Amniotic stem cell (primary cell): ENCODE measurements at regions not wholly inside any gene's neighbourhood (a gene's known extent, or its start where the extent isn't known, plus 50 kb on each side); places are given as distances from the start of the nearest gene placed in this dataset.

Source experiments
- DNase-seq: peaks from one replicate; lab custom pipeline; 2025; lab: John Stamatoyannopoulos, UW

GRCh38 chr3:174403831-174404230, 455.3 kb upstream of the NAALADL2 start:
- DNase-seq: no peak

- DNase-seq: no peak
Measured at GRCh38 chr3:174408310-174408709, 450.8 kb upstream of the NAALADL2 start.

- no peak for DNase-seq
Measured at GRCh38 chr3:174409086-174409743, 449.9 kb upstream of the NAALADL2 start.

- DNase-seq: no peak
Measured at GRCh38 chr3:174413062-174413912, 445.8 kb upstream of the NAALADL2 start.

DNA sequence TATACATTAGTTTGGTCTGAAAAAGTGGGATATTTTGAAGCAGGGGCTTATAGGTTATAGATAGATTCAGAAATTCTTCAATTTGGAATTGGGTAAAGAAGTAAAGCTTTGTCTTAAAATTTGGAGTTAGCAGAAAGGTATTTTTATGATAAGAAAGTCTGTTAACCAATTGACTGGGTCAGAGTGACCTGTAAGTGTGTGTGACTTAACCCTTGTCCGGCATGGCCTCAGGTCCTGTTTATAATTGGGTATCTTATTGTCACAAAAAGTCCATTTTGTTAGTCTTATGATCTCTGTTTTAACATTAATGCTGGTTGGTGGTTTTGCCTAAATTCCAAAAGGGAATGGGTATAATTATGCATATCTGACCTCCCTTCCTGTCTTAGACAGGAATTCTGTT, 444.2 kb upstream of the NAALADL2 start:
- DNase-seq: no peak

- no peak for DNase-seq
Measured at GRCh38 chr3:174417573-174417972, 441.6 kb upstream of the NAALADL2 start.

GRCh38 chr3:174419216-174419615, 439.9 kb upstream of the NAALADL2 start:
- no peak for DNase-seq

- DNase-seq: no peak
Measured at GRCh38 chr3:174423936-174424335, 435.2 kb upstream of the NAALADL2 start.

DNA sequence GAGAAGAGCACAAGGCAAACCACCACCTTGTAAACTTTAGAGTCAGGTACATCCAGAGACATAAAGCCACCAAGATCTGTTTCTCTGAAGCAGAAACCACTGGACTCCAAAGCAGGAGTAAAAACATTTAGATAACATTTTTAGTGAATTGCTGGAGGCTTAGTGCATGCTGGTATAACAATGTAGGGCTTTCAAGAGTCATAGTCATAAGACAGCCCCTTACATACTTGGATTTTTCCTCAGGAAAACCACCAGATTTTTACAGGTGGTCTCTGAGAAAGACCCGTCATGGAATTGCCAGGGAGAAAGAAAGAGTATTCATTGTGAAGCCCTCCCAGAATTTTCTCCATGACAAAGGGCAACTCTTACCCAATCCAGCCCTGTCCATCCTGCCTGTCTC, 434.5 kb upstream of the NAALADL2 start:
- DNase-seq: no peak

GRCh38 chr3:174425422-174425821, 433.7 kb upstream of the NAALADL2 start:
- DNase-seq: no peak

DNA sequence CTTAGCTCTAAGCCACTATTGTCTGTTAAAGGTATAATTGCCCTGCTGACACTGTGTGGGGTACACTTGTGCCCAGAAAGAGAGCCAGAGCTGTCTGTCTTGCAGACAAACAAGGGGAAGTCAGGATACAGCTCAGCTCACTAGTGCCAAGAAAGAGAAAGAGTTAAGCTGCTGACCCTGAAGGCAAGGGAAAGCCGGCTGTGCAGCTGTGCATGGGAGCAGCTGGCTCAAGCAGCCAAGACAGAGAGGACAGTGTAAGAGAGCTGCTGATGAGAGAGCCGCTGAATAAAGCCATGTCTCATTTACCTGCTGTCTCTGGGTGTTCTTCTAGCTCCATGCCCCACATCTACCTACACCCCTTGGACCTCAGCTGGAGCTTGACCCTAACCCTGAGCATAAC, 428.1 kb upstream of the NAALADL2 start:
- no peak for DNase-seq

DNA sequence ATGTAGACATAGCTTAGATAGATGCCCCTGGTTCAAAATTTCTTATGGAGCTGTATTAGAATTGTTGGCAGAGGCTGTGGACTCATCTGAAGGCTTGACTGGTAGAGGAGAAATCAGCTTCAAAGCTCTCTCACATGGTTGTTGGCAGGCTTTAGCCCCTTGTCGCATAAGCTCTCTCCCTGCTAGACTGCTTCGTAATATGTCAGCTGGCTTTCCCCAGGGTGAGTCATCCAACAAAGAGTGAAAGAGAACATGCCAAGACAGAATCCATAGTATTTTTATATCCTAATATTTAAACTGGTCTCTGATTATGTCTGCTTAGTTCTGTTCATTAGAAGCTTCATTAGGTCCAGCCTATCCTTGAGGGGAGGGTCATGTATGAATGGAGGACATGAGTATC, 427.4 kb upstream of the NAALADL2 start:
- no peak for DNase-seq

GRCh38 chr3:174436367-174436766, 422.8 kb upstream of the NAALADL2 start:
- no peak for DNase-seq

GRCh38 chr3:174438501-174439145, 420.5 kb upstream of the NAALADL2 start:
- no peak for DNase-seq

DNA sequence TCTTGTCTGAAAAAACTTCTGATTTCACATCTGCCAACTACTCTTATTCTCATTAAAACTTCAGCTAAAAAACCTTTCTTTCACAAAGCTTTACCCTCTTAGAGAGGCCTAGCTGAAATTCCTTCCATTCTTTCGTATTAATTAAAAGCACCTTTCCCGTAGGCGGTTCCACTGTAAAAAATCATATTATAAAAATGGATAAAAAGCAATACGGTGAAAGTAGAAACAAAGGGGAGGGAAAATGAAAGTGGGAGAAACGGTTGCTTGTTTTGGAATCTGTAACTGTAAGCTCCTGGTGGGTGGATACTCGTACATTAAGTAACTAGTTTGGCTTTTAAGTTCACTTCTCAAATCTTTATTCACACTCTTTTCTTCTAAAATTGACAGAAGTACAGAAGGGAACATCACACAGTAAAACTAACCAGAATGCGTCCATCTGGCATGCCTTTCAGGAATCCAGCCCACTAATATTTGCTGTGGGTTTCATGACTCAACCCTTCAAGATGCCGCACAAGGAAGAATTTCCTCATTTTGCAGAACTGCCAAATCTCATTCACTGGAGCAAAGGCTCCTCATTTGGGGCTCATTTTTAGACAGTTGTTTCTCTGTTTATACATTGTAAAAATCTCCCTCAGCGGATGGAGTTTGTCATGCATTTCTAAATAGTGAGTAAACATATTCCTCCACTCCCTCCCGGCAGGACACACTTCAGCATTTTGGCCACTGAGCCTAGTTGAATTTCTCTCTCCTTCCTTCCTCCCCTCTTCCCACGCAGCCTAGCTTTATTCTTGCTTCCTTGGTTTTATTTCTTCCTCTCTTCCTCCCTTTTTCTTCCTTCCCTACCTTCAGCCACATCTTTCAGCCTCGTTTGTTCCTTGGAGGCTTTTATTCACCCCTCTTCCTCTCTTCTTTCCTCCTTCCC, 419.5 kb upstream of the NAALADL2 start:
- DNase-seq: peak; percentile 89

- DNase-seq: no peak
Measured at GRCh38 chr3:174440253-174440701, 418.9 kb upstream of the NAALADL2 start.

DNA sequence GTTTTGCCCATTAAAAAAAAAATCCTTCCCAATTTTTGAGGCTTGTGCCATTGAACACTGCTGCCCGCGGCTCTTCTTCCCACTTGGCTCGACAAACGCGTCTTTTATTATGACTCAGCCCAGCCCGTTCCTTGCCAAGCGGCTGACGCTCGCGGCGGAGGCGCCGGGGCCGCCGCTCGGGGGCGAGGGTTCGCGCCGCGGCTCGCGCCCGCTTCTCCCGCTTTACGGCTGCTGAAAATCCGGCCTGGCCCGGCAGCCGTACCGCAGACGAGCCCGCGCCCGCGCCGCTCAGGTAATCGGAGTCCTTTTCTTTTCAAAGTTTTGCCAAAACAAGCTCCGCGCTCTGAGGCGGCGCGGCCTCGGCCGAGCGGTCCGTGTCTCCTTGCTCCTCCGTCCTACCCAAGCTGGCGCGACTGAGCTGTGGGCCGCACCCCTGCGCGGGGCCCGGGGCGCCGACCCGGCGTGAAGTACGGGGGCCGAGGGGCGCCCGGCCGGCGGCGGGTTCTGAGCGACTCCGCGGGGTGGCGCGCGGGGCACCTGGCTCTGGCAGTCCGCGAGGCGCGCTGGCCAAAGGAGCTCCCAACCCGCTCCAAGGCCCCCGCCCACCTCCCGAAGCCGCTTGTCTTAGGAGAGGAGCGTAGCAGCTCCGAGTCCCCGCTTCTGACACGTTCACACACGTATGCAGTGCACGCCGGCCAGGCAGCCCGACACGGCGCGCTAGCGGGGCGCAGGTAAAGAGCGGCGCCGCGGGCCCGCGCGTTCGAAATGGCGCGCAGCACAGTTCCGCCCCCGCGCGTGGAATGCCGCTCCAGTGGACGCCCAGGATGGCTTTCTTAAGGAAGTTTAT, 418.2 kb upstream of the NAALADL2 start:
- peak; percentile 83 for DNase-seq

- DNase-seq: no peak
Measured at GRCh38 chr3:174441588-174442301, 417.4 kb upstream of the NAALADL2 start.

DNA sequence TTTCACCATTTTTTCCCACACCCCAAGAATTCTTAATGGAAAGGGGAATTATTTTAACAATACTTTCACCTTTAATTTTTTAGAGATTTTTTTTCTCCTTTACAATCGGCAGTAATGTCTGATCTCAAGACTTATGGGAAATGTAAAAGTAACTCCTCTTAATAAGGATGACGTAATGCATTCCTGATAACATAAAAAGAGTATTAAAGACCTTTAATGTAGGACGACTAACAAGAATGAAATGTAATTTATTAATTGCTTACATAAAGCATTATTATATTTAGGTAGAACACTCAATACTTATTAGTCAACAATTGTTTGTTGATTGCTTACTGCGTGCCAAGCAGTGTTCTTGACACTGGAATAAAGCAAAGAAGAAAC, 416.8 kb upstream of the NAALADL2 start:
- no peak for DNase-seq

DNA sequence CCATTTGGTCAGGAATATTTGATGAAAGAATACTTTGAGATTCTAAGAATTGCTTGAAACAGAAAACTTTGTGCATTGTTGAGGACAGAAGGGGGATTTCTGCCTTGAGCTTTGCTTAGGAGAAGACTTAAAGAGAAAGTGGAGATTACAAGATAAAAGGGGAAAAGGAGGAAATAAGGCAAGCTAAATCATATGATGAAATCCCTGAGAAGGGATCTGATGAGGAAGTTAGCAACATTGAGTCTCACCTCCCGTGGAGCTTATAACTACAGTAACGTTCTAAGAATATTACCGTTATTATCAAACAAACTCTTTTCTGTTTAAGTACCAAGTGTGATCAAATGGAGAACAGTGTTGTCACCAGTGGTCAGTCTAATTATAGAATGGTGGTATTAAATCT, 414.7 kb upstream of the NAALADL2 start:
- no peak for DNase-seq
